WTC11 (cell line): ENCODE measurements at regions not wholly inside any gene's neighbourhood (a gene's known extent, or its start where the extent isn't known, plus 50 kb on each side); places are given as distances from the start of the nearest gene placed in this dataset.

Experiments used
- ATAC-seq: fragments of 200-7000 bp; cut with Tn5 transposase; 2 replicates; pipeline ENCODE4 v1.10.0; 2021; ENCODE audit warnings: mild to moderate bottlenecking, moderate library complexity
- CTCF ChIA-PET: fragments of 300-600 bp; sonication (Branson Sonifier 250); formaldehyde crosslinking; loops from one replicate; lab custom pipeline; 2021; ENCODE audit warnings: antibody characterized with exemption; lab: Charles Lee
- POLR2A ChIA-PET: fragments of 350-600 bp; sonication (Branson Sonifier 250); formaldehyde crosslinking; loops from one replicate; lab custom pipeline; 2021; ENCODE audit warnings: antibody characterized with exemption; lab: Charles Lee
- DNase-seq: peaks from one replicate; pipeline ENCODE4 v3.0.0; 2021; ENCODE audit warnings: low spot score
- H3K27ac Mint-ChIP-seq: 2 replicates; pipeline ENCODE4 v1.8.0; 2021; ENCODE audit warnings: mixed read lengths
- H3K27me3 Mint-ChIP-seq: 2 replicates; pipeline ENCODE4 v1.8.0; 2021; ENCODE audit warnings: low read depth, mild to moderate bottlenecking, moderate library complexity, mixed read lengths
- H3K36me3 Mint-ChIP-seq: 2 replicates; pipeline ENCODE4 v1.8.0; 2021; ENCODE audit warnings: mixed read lengths
- H3K4me1 Mint-ChIP-seq: 2 replicates; pipeline ENCODE4 v1.8.0; 2022; ENCODE audit warnings: mixed read lengths
- H3K4me3 Mint-ChIP-seq: 2 replicates; pipeline ENCODE4 v1.8.0; 2021; ENCODE audit warnings: mild to moderate bottlenecking, moderate library complexity, mixed read lengths
- H3K9me3 Mint-ChIP-seq: 2 replicates; pipeline ENCODE4 v1.8.0; 2021; ENCODE audit warnings: mixed read lengths
- ESRRA ChIP-seq: sonication (generic); formaldehyde crosslinking; IDR thresholded peaks from 2 replicates; pipeline ENCODE4 v1.8.1; 2022; ENCODE audit warnings: mild to moderate bottlenecking, missing genetic modification reagents, borderline replicate concordance
- FOXK1 ChIP-seq: sonication (generic); formaldehyde crosslinking; IDR thresholded peaks from 2 replicates; pipeline ENCODE4 v1.8.0; 2022; ENCODE audit warnings: mild to moderate bottlenecking, moderate library complexity, missing genetic modification reagents
- FOXP1 ChIP-seq: sonication (generic); formaldehyde crosslinking; IDR thresholded peaks from 2 replicates; pipeline ENCODE4 v1.8.0; 2022; ENCODE audit warnings: missing genetic modification reagents, mild to moderate bottlenecking, moderate library complexity, borderline replicate concordance
- GABPB1 ChIP-seq: sonication (generic); formaldehyde crosslinking; IDR thresholded peaks from 2 replicates; pipeline ENCODE4 v1.8.1; 2023; ENCODE audit warnings: mild to moderate bottlenecking, missing genetic modification reagents
- GTF2I ChIP-seq: fragments of 250-450 bp; sonication (Bioruptor Pico); conservative IDR thresholded peaks from 2 replicates; pipeline ENCODE4 v1.4.0; 2021; ENCODE audit warnings: mild to moderate bottlenecking
- MLX ChIP-seq: sonication (generic); formaldehyde crosslinking; IDR thresholded peaks from 2 replicates; pipeline ENCODE4 v1.8.1; 2023; ENCODE audit warnings: mild to moderate bottlenecking, missing genetic modification reagents, moderate library complexity
- NFE2L1 ChIP-seq: sonication (generic); formaldehyde crosslinking; IDR thresholded peaks from 2 replicates; pipeline ENCODE4 v1.8.1; 2023; ENCODE audit warnings: missing genetic modification reagents
- OVOL2 ChIP-seq: fragments of 250-450 bp; sonication (Bioruptor Pico); IDR thresholded peaks from 2 replicates; pipeline ENCODE4 v1.9.0; 2021; ENCODE audit warnings: mild to moderate bottlenecking, borderline replicate concordance
- PRRX2 ChIP-seq: fragments of 250-450 bp; sonication (Bioruptor Pico); IDR thresholded peaks from 2 replicates; pipeline ENCODE4 v1.8.0; 2021; ENCODE audit warnings: mild to moderate bottlenecking
- RELA ChIP-seq: sonication (generic); formaldehyde crosslinking; IDR thresholded peaks from 2 replicates; pipeline ENCODE4 v1.8.1; 2022; ENCODE audit warnings: missing genetic modification reagents, mild to moderate bottlenecking, borderline replicate concordance
- STAT6 ChIP-seq: sonication (generic); formaldehyde crosslinking; conservative IDR thresholded peaks from 2 replicates; pipeline ENCODE4 v1.8.1; 2023; ENCODE audit warnings: mild to moderate bottlenecking, low read depth, missing genetic modification reagents, moderate library complexity
- TCF7 ChIP-seq: sonication (generic); formaldehyde crosslinking; IDR thresholded peaks from 2 replicates; pipeline ENCODE4 v1.8.0; 2022; ENCODE audit warnings: mild to moderate bottlenecking, low read depth, missing genetic modification reagents, moderate library complexity
- TEAD1 ChIP-seq: sonication (generic); formaldehyde crosslinking; IDR thresholded peaks from 2 replicates; pipeline ENCODE4 v1.8.0; 2022; ENCODE audit warnings: mild to moderate bottlenecking, missing genetic modification reagents
- ZMAT4 ChIP-seq: fragments of 250-450 bp; sonication (Bioruptor Pico); IDR thresholded peaks from 2 replicates; pipeline ENCODE4 v1.9.0; 2021; ENCODE audit warnings: mild to moderate bottlenecking
- ZNF396 ChIP-seq: fragments of 250-450 bp; sonication (Bioruptor Pico); IDR thresholded peaks from 2 replicates; pipeline ENCODE4 v1.8.0; 2021; ENCODE audit warnings: mild to moderate bottlenecking, moderate library complexity, borderline replicate concordance
- ZNF671 ChIP-seq: fragments of 250-450 bp; sonication (Bioruptor Pico); IDR thresholded peaks from 2 replicates; pipeline ENCODE4 v1.8.0; 2021; ENCODE audit warnings: mild to moderate bottlenecking
- TF ChIP-seq, protein P1 (sequence below): sonication (generic); formaldehyde crosslinking; conservative IDR thresholded peaks from 2 replicates; pipeline ENCODE4 v1.8.1; 2022; ENCODE audit warnings: mild to moderate bottlenecking, missing genetic modification reagents
- TF ChIP-seq, protein P2 (sequence below): fragments of 250-450 bp; sonication (Bioruptor Pico); IDR thresholded peaks from 2 replicates; pipeline ENCODE4 v2.1.2; 2022; ENCODE audit warnings: mild to moderate bottlenecking, moderate library complexity
- TF ChIP-seq, protein P3 (sequence below): sonication (generic); formaldehyde crosslinking; IDR thresholded peaks from 2 replicates; pipeline ENCODE4 v1.8.1; 2023; ENCODE audit warnings: mild to moderate bottlenecking, missing genetic modification reagents, moderate library complexity
- TF ChIP-seq, protein P4 (sequence below): sonication (generic); formaldehyde crosslinking; IDR thresholded peaks from 2 replicates; pipeline ENCODE4 v1.8.0; 2023; ENCODE audit warnings: missing genetic modification reagents, mild to moderate bottlenecking, borderline replicate concordance

DNA sequence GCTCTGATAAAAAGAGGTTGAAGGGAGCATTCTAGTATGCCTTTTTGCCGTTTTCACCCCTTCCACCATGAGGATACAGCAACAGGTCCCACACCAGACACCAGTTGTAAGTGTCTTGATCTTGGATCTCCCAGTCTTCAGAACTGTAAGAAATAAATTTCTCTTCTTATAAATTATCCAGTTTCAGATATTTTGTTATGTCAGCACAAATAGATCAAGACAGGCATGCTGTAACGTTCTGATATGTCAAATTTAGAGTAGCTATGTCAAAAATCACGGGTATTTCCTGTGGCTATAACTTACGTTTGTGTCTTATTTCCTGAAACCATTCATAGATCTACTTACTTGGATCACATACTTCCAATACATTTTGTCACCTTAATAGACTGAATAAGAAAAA lies 55.9 kb upstream of the CD83 start:
- no peak for ATAC-seq
- no peaks in the 10 kb centered on the region for H3K4me1 Mint-ChIP-seq
- H3K4me3 Mint-ChIP-seq: no peak overlapping the region
- TF ChIP-seq GABPB1 (CRISPR knock-in tag) (no peak), TEAD1 (CRISPR knock-in tag) (no peak), FOXP1 (CRISPR knock-in tag) (no peak), FOXK1 (CRISPR knock-in tag) (no peak), GTF2I (CRISPR knock-in tag) (no peak), ZNF671 (CRISPR knock-in tag) (no peak), MLX (CRISPR knock-in tag) (no peak), ZNF396 (CRISPR knock-in tag) (no peak), TCF7 (CRISPR knock-in tag) (no peak), RELA (CRISPR knock-in tag) (no peak), ESRRA (no peak), NFE2L1 (CRISPR knock-in tag) (no peak), STAT6 (CRISPR knock-in tag) (no peak), ZMAT4 (no peak), OVOL2 (no peak), PRRX2 (CRISPR knock-in tag) (no peak)
- TF ChIP-seq, protein P1, sequence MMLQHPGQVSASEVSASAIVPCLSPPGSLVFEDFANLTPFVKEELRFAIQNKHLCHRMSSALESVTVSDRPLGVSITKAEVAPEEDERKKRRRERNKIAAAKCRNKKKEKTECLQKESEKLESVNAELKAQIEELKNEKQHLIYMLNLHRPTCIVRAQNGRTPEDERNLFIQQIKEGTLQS (CRISPR knock-in tag): no peak
- TF ChIP-seq, protein P2, sequence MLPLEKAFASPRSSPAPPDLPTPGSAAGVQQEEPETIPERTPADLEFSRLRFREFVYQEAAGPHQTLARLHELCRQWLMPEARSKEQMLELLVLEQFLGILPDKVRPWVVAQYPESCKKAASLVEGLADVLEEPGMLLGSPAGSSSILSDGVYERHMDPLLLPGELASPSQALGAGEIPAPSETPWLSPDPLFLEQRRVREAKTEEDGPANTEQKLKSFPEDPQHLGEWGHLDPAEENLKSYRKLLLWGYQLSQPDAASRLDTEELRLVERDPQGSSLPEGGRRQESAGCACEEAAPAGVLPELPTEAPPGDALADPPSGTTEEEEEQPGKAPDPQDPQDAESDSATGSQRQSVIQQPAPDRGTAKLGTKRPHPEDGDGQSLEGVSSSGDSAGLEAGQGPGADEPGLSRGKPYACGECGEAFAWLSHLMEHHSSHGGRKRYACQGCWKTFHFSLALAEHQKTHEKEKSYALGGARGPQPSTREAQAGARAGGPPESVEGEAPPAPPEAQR (CRISPR knock-in tag): no peak
- TF ChIP-seq, protein P3, sequence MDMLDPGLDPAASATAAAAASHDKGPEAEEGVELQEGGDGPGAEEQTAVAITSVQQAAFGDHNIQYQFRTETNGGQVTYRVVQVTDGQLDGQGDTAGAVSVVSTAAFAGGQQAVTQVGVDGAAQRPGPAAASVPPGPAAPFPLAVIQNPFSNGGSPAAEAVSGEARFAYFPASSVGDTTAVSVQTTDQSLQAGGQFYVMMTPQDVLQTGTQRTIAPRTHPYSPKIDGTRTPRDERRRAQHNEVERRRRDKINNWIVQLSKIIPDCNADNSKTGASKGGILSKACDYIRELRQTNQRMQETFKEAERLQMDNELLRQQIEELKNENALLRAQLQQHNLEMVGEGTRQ (CRISPR knock-in tag): no peak
- TF ChIP-seq, protein P4, sequence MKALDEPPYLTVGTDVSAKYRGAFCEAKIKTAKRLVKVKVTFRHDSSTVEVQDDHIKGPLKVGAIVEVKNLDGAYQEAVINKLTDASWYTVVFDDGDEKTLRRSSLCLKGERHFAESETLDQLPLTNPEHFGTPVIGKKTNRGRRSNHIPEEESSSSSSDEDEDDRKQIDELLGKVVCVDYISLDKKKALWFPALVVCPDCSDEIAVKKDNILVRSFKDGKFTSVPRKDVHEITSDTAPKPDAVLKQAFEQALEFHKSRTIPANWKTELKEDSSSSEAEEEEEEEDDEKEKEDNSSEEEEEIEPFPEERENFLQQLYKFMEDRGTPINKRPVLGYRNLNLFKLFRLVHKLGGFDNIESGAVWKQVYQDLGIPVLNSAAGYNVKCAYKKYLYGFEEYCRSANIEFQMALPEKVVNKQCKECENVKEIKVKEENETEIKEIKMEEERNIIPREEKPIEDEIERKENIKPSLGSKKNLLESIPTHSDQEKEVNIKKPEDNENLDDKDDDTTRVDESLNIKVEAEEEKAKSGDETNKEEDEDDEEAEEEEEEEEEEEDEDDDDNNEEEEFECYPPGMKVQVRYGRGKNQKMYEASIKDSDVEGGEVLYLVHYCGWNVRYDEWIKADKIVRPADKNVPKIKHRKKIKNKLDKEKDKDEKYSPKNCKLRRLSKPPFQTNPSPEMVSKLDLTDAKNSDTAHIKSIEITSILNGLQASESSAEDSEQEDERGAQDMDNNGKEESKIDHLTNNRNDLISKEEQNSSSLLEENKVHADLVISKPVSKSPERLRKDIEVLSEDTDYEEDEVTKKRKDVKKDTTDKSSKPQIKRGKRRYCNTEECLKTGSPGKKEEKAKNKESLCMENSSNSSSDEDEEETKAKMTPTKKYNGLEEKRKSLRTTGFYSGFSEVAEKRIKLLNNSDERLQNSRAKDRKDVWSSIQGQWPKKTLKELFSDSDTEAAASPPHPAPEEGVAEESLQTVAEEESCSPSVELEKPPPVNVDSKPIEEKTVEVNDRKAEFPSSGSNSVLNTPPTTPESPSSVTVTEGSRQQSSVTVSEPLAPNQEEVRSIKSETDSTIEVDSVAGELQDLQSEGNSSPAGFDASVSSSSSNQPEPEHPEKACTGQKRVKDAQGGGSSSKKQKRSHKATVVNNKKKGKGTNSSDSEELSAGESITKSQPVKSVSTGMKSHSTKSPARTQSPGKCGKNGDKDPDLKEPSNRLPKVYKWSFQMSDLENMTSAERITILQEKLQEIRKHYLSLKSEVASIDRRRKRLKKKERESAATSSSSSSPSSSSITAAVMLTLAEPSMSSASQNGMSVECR (CRISPR knock-in tag): no peak
- ChIA-PET CTCF (interaction anchor here (1.3 kb wide), 1 partner anchor 16 kb away, joined by 3 read pairs; no protein-coding TSS in a partner anchor), POLR2A (no interaction called here)
- no peak overlapping the region for H3K27ac Mint-ChIP-seq
- peaks cover 20% of the 10 kb centered on the region for H3K9me3 Mint-ChIP-seq
- peaks cover 8% of the 10 kb centered on the region; the same call in 1 of the 2 replicates for H3K36me3 Mint-ChIP-seq
- H3K27me3 Mint-ChIP-seq: peaks cover 28% of the 10 kb centered on the region
- DNase-seq: no peak
